Large intestine (tissue), 3 donors: ENCODE measurements at regions not wholly inside any gene's neighbourhood (a gene's known extent, or its start where the extent isn't known, plus 50 kb on each side); places are given as distances from the start of the nearest gene placed in this dataset.

Experiments used
- DNase-seq, 2 donors: peaks; one replicate each; pipeline versions ENCODE4 v3.0.0 to v3.0.0-alpha.2; 2013
- H3K27ac ChIP-seq: one replicate; pipeline ENCODE4 v1.5.1; 2013; ENCODE audit warnings: low read length
- H3K27me3 ChIP-seq: 2 replicates; pipeline ENCODE4 v1.6.1; 2013; ENCODE audit warnings: low read length; ENCODE audit not compliant: control insufficient read depth, insufficient read depth
- H3K36me3 ChIP-seq: 2 replicates; pipeline ENCODE4 v1.6.1; 2013; ENCODE audit warnings: low read length; ENCODE audit not compliant: control insufficient read depth, insufficient read depth
- H3K4me1 ChIP-seq: one replicate; pipeline ENCODE4 v1.6.1; 2013; ENCODE audit warnings: low read length; ENCODE audit not compliant: control insufficient read depth, insufficient read depth
- H3K4me3 ChIP-seq: one replicate; pipeline ENCODE4 v1.5.1; 2013; ENCODE audit warnings: low read length
- H3K9me3 ChIP-seq: one replicate; pipeline ENCODE4 v1.6.1; 2013; ENCODE audit warnings: mild to moderate bottlenecking, low read depth, low read length, moderate library complexity; ENCODE audit not compliant: control insufficient read depth
- WGBS: methylation state at CpG from one replicate; pipeline ENCODE4 v1.1.5; 2013; ENCODE audit warnings: low lambda C conversion rate; ENCODE audit not compliant: insufficient coverage; 5-methylcytosine and 5-hydroxymethylcytosine counted together

- no peaks in the 10 kb centered on the region for H3K36me3 ChIP-seq
- H3K4me3 ChIP-seq, result peak overlapping the region; percentile 35
- no CpG with 5 or more reads among the region's 4 CpGs for WGBS
- H3K27me3 ChIP-seq, result peaks cover 6% of the 10 kb centered on the region
- no peaks in the 10 kb centered on the region for H3K9me3 ChIP-seq
- no peak overlapping the region for H3K27ac ChIP-seq
- no peaks in the 10 kb centered on the region for H3K4me1 ChIP-seq
- DNase-seq, result no peak
These were observed 62.8 kb downstream of the NUDT10 start for GRCh38 chrX:51395480-51395809.
